ENCODE measurements at regions not wholly inside any gene's neighbourhood (a gene's known extent, or its start where the extent isn't known, plus 50 kb on each side); places are given as distances from the start of the nearest gene placed in this dataset.

GRCh38 chr3:159039286-159039685, 237.4 kb downstream of the MFSD1 start (continued):
- TF ChIP-seq KLF10 (CRISPR knock-in tag; IDR thresholded peaks at IDR 0.05) (no peak), ZNF347 (CRISPR knock-in tag; IDR thresholded peaks at IDR 0.05; ENCODE audit: low read depth) (no peak), CREM (IDR thresholded peaks at IDR 0.05; ENCODE audit: low read depth) (no peak), SMAD2 (IDR thresholded peaks at IDR 0.05; ENCODE audit: low read depth, low read length) (no peak), ZNF140 (CRISPR knock-in tag; IDR thresholded peaks at IDR 0.05) (no peak)

GRCh38 chr3:159045279-159045885, 243.5 kb downstream of the MFSD1 start:
- FAIRE-seq = no peak
- Histone ChIP-seq H3K36me3 (ENCODE audit: control insufficient read depth, insufficient read depth, low read length) (no peaks in the 10 kb centered on the region), H4K20me1 (replicated peaks; ENCODE audit: control insufficient read depth, insufficient read depth, low read length) (no peaks in the 10 kb centered on the region), H3K9ac (ENCODE audit: insufficient read depth in 1 of 2, low read depth in 2 of 2, low read length in 2 of 2) (no peak overlapping the region), H3K27me3 (ENCODE audit: control insufficient read depth in 2 of 2, insufficient read depth in 2 of 2, low read length in 2 of 2) (no peaks in the 10 kb centered on the region), H3K4me2 (ENCODE audit: insufficient read depth, low read length) (no peak overlapping the region), H3K9me3 (replicated peaks; ENCODE audit: control insufficient read depth, insufficient read depth, low read depth, low read length) (no peaks in the 10 kb centered on the region; the same call in 1 of the 2 replicates), H2AFZ (ENCODE audit: low read depth, low read length) (no peak overlapping the region), H3K4me3 (no peak overlapping the region), H3K4me1 (replicated peaks in 1 of 2; ENCODE audit: control insufficient read depth in 2 of 2, insufficient read depth in 2 of 2, low read length in 2 of 2) (no peaks in the 10 kb centered on the region), H3K9me1 (ENCODE audit: control insufficient read depth, insufficient read depth, low read length) (no peaks in the 10 kb centered on the region), H3K79me2 (ENCODE audit: control insufficient read depth, insufficient read depth, low read length) (no peaks in the 10 kb centered on the region), H3K27ac (ENCODE audit: extremely low read depth, low read depth, low read length) (no peak overlapping the region)
- 0% methylated on average over 5 of the region's 5 CpGs for WGBS (ENCODE audit: insufficient coverage, low coverage, missing lambda C conversion rate)
- DNase-seq (ENCODE audit: extremely low read depth in 1 of 4, low spot score in 3 of 4) = no peak
- in situ Hi-C loops (cut with MboI) = no loop called here
- ChIA-PET POLR2A (no interaction called here), CTCF (ENCODE audit: low intra/inter-chr PET ratio) (no interaction called here)
- no TSS peak for BruUV-seq (replicated peaks)
- intact Hi-C loops (cut with micrococcal nuclease) = no loop called here
- no peak for ATAC-seq
- TF ChIP-seq MLLT1 (IDR thresholded peaks at IDR 0.05) (no peak), ZZZ3 (IDR thresholded peaks at IDR 0.05) (no peak), TAF7 (tag; IDR thresholded peaks at IDR 0.05) (no peak), NCOA6 (IDR thresholded peaks at IDR 0.05) (no peak), CXXC5 (CRISPR knock-in tag; IDR thresholded peaks at IDR 0.05) (no peak), ZNF707 (CRISPR knock-in tag; conservative IDR thresholded peaks at IDR 0.05) (no peak), ZNF311 (CRISPR knock-in tag; IDR thresholded peaks at IDR 0.05) (no peak), PBX2 (CRISPR knock-in tag; IDR thresholded peaks at IDR 0.05; ENCODE audit: low read depth) (no peak), PBX2 (tag; conservative IDR thresholded peaks at IDR 0.05; ENCODE audit: low read depth) (no peak), ZNF165 (CRISPR knock-in tag; IDR thresholded peaks at IDR 0.05; ENCODE audit: borderline replicate concordance) (no peak), PHF21A (IDR thresholded peaks at IDR 0.05; ENCODE audit: borderline replicate concordance, low read depth) (no peak)
